ENCODE measurements at regions not wholly inside any gene's neighbourhood (a gene's known extent, or its start where the extent isn't known, plus 50 kb on each side); places are given as distances from the start of the nearest gene placed in this dataset.

- no peaks in the 10 kb centered on the region for H3K36me3 ChIP-seq
- no peak overlapping the region for H3K4me3 ChIP-seq
- WGBS, 3 donors = 17 to 44% (median 19%) methylated on average over 5 of the region's 5 CpGs
- no peaks in the 10 kb centered on the region for H3K9me3 ChIP-seq
- intact Hi-C loops (cut with DNase I) = no loop called here
- H3K4me1 ChIP-seq (ENCODE audit: insufficient read depth) = peaks cover 1% of the 10 kb centered on the region
- DNase-seq = no peak
- H3K27me3 ChIP-seq = no peaks in the 10 kb centered on the region
- TF ChIP-seq EP300 (IDR thresholded peaks at IDR 0.05) (no peak), POLR2A (IDR thresholded peaks at IDR 0.05) (no peak), CTCF (IDR thresholded peaks at IDR 0.05) (no peak)
- H3K27ac ChIP-seq = no peak overlapping the region
Observed at GRCh38 chr5:114166081-114166480, 195.8 kb upstream of the KCNN2 start.

DNA sequence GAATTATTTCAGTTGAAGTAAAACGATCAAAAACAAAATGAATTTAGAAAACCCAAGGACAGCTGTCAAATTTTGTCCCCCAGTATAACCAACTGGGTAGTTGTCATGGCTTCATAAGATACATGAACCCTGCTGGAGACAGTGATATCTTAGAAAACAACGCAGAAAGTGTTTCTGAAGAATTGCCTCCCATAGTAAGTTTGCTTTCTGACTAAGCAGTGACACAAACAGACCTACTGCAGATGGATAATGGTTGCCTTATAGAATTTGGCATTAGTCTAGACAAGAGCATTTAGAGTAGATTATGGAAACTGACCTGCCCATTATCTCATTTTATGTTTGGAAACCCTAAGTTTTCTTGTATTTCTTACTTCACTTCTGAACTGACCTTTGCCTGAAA lies 187.7 kb upstream of the KCNN2 start:
- DNase-seq = no peak
- Histone ChIP-seq H3K4me1 (ENCODE audit: insufficient read depth) (no peaks in the 10 kb centered on the region), H3K27me3 (no peaks in the 10 kb centered on the region), H3K9me3 (no peaks in the 10 kb centered on the region), H3K4me3 (no peak overlapping the region), H3K36me3 (no peaks in the 10 kb centered on the region), H3K27ac (no peak overlapping the region)
- 88 to 93% (median 90%) methylated on average over 2 of the region's 2 CpGs for WGBS, 3 donors
- TF ChIP-seq EP300 (IDR thresholded peaks at IDR 0.05) (no peak), CTCF (IDR thresholded peaks at IDR 0.05) (no peak), POLR2A (IDR thresholded peaks at IDR 0.05) (no peak)
- intact Hi-C loops (cut with DNase I) = no loop called here

DNA sequence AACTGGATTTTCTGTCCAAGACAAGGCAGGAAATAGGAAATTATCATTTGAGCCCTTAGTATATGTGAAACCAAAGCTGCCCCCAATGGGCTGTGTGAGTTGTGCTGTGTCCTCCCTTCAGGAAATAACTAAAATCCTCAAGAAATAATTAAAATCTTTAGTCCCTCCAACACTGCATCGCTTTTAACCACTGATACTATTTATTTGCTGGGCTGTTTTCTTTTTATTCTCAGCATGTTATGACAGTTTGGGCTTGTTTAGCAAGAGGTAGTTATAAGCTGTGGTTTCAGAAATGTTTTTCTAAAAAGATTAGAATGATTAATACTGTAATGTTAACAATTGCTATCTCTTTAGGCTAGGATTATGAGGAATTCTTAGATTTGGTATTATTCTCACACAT lies 187.0 kb upstream of the KCNN2 start:
- Histone ChIP-seq H3K27ac (no peak overlapping the region), H3K27me3 (no peaks in the 10 kb centered on the region), H3K9me3 (no peaks in the 10 kb centered on the region), H3K4me1 (ENCODE audit: insufficient read depth) (no peaks in the 10 kb centered on the region), H3K36me3 (no peaks in the 10 kb centered on the region), H3K4me3 (no peak overlapping the region)
- WGBS, 3 donors = 2 to 17% (median 7%) methylated on average over 1 of the region's 1 CpG
- intact Hi-C loops (cut with DNase I) = no loop called here
- no peak for DNase-seq
- TF ChIP-seq EP300 (IDR thresholded peaks at IDR 0.05) (no peak), CTCF (IDR thresholded peaks at IDR 0.05) (no peak), POLR2A (IDR thresholded peaks at IDR 0.05) (no peak)

DNA sequence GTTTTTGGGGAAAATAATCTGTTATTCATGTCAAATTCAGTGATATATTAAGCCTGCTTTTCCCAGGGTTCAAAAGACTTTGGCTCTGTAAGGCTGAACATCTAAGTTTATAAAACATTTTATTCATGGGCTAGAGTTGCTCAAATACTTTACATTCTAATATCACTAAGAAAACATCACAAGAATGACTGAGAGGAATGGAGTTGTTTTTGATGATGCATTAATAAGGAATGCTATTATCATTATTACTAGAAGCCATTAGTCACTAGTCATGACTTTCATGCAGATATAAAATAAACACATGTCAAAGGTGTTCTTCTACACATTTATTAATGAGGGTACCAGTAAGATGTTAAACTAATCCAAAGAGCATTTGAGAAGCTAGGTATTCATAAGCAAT lies 185.5 kb upstream of the KCNN2 start:
- Histone ChIP-seq H3K36me3 (no peaks in the 10 kb centered on the region), H3K4me1 (ENCODE audit: insufficient read depth) (no peaks in the 10 kb centered on the region), H3K9me3 (no peaks in the 10 kb centered on the region), H3K4me3 (no peak overlapping the region), H3K27ac (no peak overlapping the region), H3K27me3 (no peaks in the 10 kb centered on the region)
- TF ChIP-seq CTCF (IDR thresholded peaks at IDR 0.05) = no peak
- no peak for TF ChIP-seq POLR2A (IDR thresholded peaks at IDR 0.05)
- DNase-seq = no peak
- intact Hi-C loops (cut with DNase I) = no loop called here

DNA sequence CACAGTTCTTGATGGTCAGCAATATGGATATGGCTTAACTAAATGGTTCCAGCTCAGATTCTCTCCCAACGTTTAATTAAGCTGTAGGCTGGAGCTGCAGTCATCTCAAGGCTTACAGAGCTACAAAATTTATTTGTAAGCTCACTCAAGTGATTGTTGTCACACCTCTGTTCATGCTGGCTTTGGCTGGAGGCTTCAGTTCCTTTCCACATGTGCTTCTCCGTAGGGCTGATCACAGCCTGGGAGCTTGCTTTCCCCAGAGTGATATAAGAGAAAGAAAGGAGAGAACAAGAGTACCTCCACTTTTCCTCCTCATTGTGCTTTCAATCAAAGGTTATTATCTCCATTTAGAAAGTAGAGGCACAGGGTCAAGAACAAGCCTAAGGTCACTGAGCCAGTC lies 182.7 kb upstream of the KCNN2 start:
- Histone ChIP-seq H3K27me3 (no peaks in the 10 kb centered on the region), H3K27ac (no peak overlapping the region), H3K36me3 (no peaks in the 10 kb centered on the region), H3K4me3 (no peak overlapping the region), H3K9me3 (no peaks in the 10 kb centered on the region), H3K4me1 (ENCODE audit: insufficient read depth) (no peaks in the 10 kb centered on the region)
- DNase-seq = no peak
- 66 to 70% (median 68%) methylated on average over 2 of the region's 2 CpGs for WGBS, 3 donors
- TF ChIP-seq POLR2A (IDR thresholded peaks at IDR 0.05) = no peak
- TF ChIP-seq CTCF (IDR thresholded peaks at IDR 0.05) = no peak
- no peak for TF ChIP-seq EP300 (IDR thresholded peaks at IDR 0.05)
- intact Hi-C loops (cut with DNase I) = no loop called here

Measured in ovary (tissue), 7 donors.